HG03175 (cell line): ENCODE measurements at regions not wholly inside any gene's neighbourhood (a gene's known extent, or its start where the extent isn't known, plus 50 kb on each side); places are given as distances from the start of the nearest gene placed in this dataset.
"Not testable (repeated sequence)": the region's sequence is repeated elsewhere in the genome, so short reads cannot be mapped to it uniquely, and the experiment has no call there.

Source experiments
- ATAC-seq: cut with Tn5 transposase; IDR thresholded peaks from one replicate; pipeline ENCODE4 v1.9.1; 2021; ENCODE audit warnings: mild to moderate bottlenecking, moderate library complexity; ENCODE audit not compliant: unreplicated experiment

GRCh38 chr5:23963449-23963848 is 456.0 kb downstream of the PRDM9 start:
- ATAC-seq: no peak

GRCh38 chr5:23977365-23977764 is 470.0 kb downstream of the PRDM9 start:
- no peak for ATAC-seq

GRCh38 chr5:23977997-23978396 is 470.6 kb downstream of the PRDM9 start:
- ATAC-seq: no peak

- peak; percentile 52 for ATAC-seq
These were observed 484.0 kb downstream of the PRDM9 start for GRCh38 chr5:23991406-23991805.

GRCh38 chr5:23994581-23995370 is 487.4 kb downstream of the PRDM9 start:
- ATAC-seq: no peak

- no peak for ATAC-seq
These were observed 489.1 kb downstream of the PRDM9 start for GRCh38 chr5:23996525-23996924.

- no peak for ATAC-seq
These were observed 498.0 kb downstream of the PRDM9 start for GRCh38 chr5:24005384-24005783.

GRCh38 chr5:24017710-24018109 is 510.3 kb downstream of the PRDM9 start:
- ATAC-seq: not testable (repeated sequence)

GRCh38 chr5:24026288-24026687 is 518.9 kb downstream of the PRDM9 start:
- no peak for ATAC-seq

GRCh38 chr5:24042688-24043087 is 535.3 kb downstream of the PRDM9 start:
- no peak for ATAC-seq

- ATAC-seq: no peak
These were observed 537.6 kb downstream of the PRDM9 start for GRCh38 chr5:24045046-24045445.

- no peak for ATAC-seq
These were observed 546.3 kb downstream of the PRDM9 start for GRCh38 chr5:24053737-24054136.

GRCh38 chr5:24059006-24059405 is 551.6 kb downstream of the PRDM9 start:
- no peak for ATAC-seq

- no peak for ATAC-seq
These were observed 552.3 kb downstream of the PRDM9 start for GRCh38 chr5:24059716-24060115.

- no peak for ATAC-seq
These were observed 558.4 kb downstream of the PRDM9 start for GRCh38 chr5:24065779-24066178.

GRCh38 chr5:24067208-24067607 is 559.8 kb downstream of the PRDM9 start:
- no peak for ATAC-seq

GRCh38 chr5:24068524-24068923 is 561.1 kb downstream of the PRDM9 start:
- ATAC-seq: no peak

- no peak for ATAC-seq
These were observed 565.7 kb downstream of the PRDM9 start for GRCh38 chr5:24073107-24073506.

- no peak for ATAC-seq
These were observed 564.7 kb downstream of the CDH10 start for GRCh38 chr5:24080046-24080445.

GRCh38 chr5:24094081-24094679 is 550.6 kb downstream of the CDH10 start:
- no peak for ATAC-seq

- ATAC-seq: no peak
These were observed 542.8 kb downstream of the CDH10 start for GRCh38 chr5:24102010-24102409.

GRCh38 chr5:24103451-24104023 is 541.2 kb downstream of the CDH10 start:
- no peak for ATAC-seq
